ENCODE measurements at regions not wholly inside any gene's neighbourhood (a gene's known extent, or its start where the extent isn't known, plus 50 kb on each side); places are given as distances from the start of the nearest gene placed in this dataset.

- no peak for TF ChIP-seq CTCF (IDR thresholded peaks at IDR 0.05; ENCODE audit: insufficient read depth, low read depth, low read length)
- TF ChIP-seq EZH2 (IDR thresholded peaks at IDR 0.05; ENCODE audit: insufficient read depth, low read length) = no peak
Measured at GRCh38 chr15:36079021-36079420, 500.4 kb upstream of the CDIN1 start.

Measured in astrocyte (in vitro differentiated cells and primary cell).